ENCODE measurements at regions not wholly inside any gene's neighbourhood (a gene's known extent, or its start where the extent isn't known, plus 50 kb on each side); places are given as distances from the start of the nearest gene placed in this dataset.
"Not testable (repeated sequence)": the region's sequence is repeated elsewhere in the genome, so short reads cannot be mapped to it uniquely, and the experiment has no call there.

DNA sequence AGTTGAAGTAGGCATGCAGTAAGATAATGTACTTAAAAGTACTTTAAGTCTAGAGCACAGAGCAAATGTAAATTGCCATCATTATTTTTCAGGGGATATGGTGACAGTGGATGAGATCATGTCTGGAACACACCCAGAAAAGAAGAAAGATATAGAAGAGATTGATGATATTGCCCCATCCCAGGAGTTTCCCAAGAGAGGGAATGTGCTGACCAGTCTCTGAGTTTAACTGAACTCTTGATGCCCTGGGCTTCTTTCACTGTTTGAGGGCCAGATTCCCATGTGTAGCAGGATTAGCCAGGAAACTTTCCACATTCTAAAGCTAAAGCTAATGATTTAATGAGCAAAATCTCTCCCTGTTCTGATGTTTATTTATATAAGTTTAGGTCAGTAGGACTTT, 366.8 kb upstream of the UMPS start:
- no TSS peak for BruUV-seq (replicated peaks)
- peaks cover 4% of the 10 kb centered on the region; the same call in 1 of the 2 replicates for H3K4me1 ChIP-seq
- Mint-ChIP-seq H3K36me3 (ENCODE audit: insufficient read depth, unreplicated experiment) (no peaks in the 10 kb centered on the region), H3K27ac (ENCODE audit: unreplicated experiment) (no peak overlapping the region), H3K4me3 (ENCODE audit: unreplicated experiment) (no peak overlapping the region), H3K27me3 (ENCODE audit: insufficient read depth, unreplicated experiment) (no peaks in the 10 kb centered on the region), H3K9me3 (ENCODE audit: unreplicated experiment) (no peaks in the 10 kb centered on the region), H3K4me1 (ENCODE audit: low read depth, unreplicated experiment) (no peaks in the 10 kb centered on the region)
- TF ChIP-seq, protein P1, sequence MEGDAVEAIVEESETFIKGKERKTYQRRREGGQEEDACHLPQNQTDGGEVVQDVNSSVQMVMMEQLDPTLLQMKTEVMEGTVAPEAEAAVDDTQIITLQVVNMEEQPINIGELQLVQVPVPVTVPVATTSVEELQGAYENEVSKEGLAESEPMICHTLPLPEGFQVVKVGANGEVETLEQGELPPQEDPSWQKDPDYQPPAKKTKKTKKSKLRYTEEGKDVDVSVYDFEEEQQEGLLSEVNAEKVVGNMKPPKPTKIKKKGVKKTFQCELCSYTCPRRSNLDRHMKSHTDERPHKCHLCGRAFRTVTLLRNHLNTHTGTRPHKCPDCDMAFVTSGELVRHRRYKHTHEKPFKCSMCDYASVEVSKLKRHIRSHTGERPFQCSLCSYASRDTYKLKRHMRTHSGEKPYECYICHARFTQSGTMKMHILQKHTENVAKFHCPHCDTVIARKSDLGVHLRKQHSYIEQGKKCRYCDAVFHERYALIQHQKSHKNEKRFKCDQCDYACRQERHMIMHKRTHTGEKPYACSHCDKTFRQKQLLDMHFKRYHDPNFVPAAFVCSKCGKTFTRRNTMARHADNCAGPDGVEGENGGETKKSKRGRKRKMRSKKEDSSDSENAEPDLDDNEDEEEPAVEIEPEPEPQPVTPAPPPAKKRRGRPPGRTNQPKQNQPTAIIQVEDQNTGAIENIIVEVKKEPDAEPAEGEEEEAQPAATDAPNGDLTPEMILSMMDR (IDR thresholded peaks at IDR 0.05; ENCODE audit: insufficient read depth in 1 of 2, low read depth in 1 of 2, low read length in 1 of 2, severe bottlenecking in 1 of 2, unreplicated experiment in 1 of 2), result no peak
- intact Hi-C loops (cut with micrococcal nuclease; ENCODE audit: unreplicated experiment), result no loop called here
- H3K27me3 ChIP-seq (replicated peaks; ENCODE audit: control insufficient read depth, insufficient read depth, low read length), result no peaks in the 10 kb centered on the region
- no peaks in the 10 kb centered on the region for H3K36me3 ChIP-seq (ENCODE audit: control insufficient read depth, insufficient read depth, low read length)
- ChIA-PET CTCF (interaction anchor here (0.7 kb wide), 1 partner anchor 12 kb away, joined by 3 read pairs; no protein-coding TSS in a partner anchor), POLR2A (no interaction called here)
- no peak overlapping the region for H3K4me3 ChIP-seq (ENCODE audit: low read depth, low read length)
- no peak for DNase-seq
- H3K9me3 ChIP-seq, result no peaks in the 10 kb centered on the region

DNA sequence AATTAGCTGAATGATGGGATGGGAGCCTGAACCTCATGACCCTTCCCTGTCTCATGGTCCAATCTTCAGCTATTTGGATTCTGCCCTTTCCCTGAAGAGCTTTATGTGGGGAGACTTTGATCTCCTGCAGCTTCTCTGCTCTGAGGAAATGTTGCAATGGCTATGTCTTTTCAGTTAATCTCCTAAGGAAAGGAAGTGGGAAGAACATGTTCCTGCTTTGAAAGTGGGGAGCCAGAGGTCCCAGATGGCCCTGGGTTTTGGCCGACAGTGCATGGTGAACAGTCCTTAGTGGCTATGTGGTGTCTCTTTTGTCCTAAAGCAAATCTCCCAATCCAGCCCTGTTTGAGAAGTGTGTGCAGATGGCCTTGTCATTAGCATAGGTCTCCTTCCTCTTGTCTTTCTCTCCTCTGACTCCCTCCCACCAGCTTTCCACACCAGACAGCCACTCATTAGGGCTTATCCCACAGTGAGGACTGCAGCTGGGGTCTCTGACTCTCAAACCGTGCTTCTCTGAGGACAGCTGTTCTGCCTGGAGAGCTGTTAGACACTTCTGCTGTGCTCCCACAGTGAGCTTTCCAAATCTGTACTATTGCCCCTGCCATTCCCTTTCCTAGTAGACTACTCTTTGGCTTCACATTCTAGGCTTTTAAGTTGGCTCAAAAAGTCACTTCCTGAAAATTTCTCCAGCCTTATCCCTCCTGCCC, 365.8 kb upstream of the UMPS start:
- H3K9me3 ChIP-seq, result no peaks in the 10 kb centered on the region
- POLR2A ChIA-PET, result no interaction called here
- no peak overlapping the region for H3K4me3 ChIP-seq (ENCODE audit: low read depth, low read length)
- DNase-seq, result no peak
- H3K36me3 ChIP-seq (ENCODE audit: control insufficient read depth, insufficient read depth, low read length), result no peaks in the 10 kb centered on the region
- Mint-ChIP-seq H3K27me3 (ENCODE audit: insufficient read depth, unreplicated experiment) (no peaks in the 10 kb centered on the region), H3K4me1 (ENCODE audit: low read depth, unreplicated experiment) (no peaks in the 10 kb centered on the region), H3K4me3 (ENCODE audit: unreplicated experiment) (no peak overlapping the region), H3K9me3 (ENCODE audit: unreplicated experiment) (no peaks in the 10 kb centered on the region), H3K36me3 (ENCODE audit: insufficient read depth, unreplicated experiment) (no peaks in the 10 kb centered on the region), H3K27ac (ENCODE audit: unreplicated experiment) (no peak overlapping the region)
- CTCF ChIA-PET, result interaction anchor here (1.1 kb wide), 1 partner anchor 332 kb away, joined by 4 read pairs; the partner anchor contains the start of gene KALRN
- intact Hi-C loops (cut with micrococcal nuclease; ENCODE audit: unreplicated experiment), result no loop called here
- H3K27me3 ChIP-seq (replicated peaks; ENCODE audit: control insufficient read depth, insufficient read depth, low read length), result no peaks in the 10 kb centered on the region
- TF ChIP-seq, protein P1 (IDR thresholded peaks at IDR 0.05; ENCODE audit: insufficient read depth in 1 of 2, low read depth in 1 of 2, low read length in 1 of 2, severe bottlenecking in 1 of 2, unreplicated experiment in 1 of 2), result no peak
- H3K4me1 ChIP-seq, result peaks cover 4% of the 10 kb centered on the region; the same call in 1 of the 2 replicates
- BruUV-seq (replicated peaks), result no TSS peak

DNA sequence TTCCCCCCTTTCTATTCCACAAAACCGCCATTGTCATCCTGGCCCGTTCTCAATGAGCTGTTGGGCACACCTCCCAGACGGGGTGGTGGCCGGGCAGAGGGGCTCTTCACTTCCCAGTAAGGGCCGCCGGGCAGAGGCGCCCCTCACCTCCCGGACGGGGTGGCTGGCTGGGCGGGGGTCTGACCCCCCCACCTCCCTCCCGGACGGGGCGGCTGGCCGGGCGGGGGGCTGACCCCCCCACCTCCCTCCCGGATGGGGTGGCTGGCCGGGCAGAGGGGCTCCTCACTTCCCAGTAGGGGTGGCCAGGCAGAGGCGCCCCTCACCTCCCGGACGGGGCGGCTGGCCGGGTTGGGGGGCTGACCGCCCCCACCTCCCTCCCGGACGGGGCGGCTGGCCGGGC, 363.6 kb upstream of the UMPS start:
- H3K9me3 Mint-ChIP-seq (ENCODE audit: unreplicated experiment); BruUV-seq (replicated peaks); DNase-seq; H3K4me3 Mint-ChIP-seq (ENCODE audit: unreplicated experiment); CTCF ChIA-PET; POLR2A ChIA-PET; H3K27me3 Mint-ChIP-seq (ENCODE audit: insufficient read depth, unreplicated experiment); H3K9me3 ChIP-seq; H3K4me1 Mint-ChIP-seq (ENCODE audit: low read depth, unreplicated experiment); intact Hi-C loops (cut with micrococcal nuclease; ENCODE audit: unreplicated experiment); H3K27ac Mint-ChIP-seq (ENCODE audit: unreplicated experiment); H3K4me3 ChIP-seq (ENCODE audit: low read depth, low read length); H3K36me3 Mint-ChIP-seq (ENCODE audit: insufficient read depth, unreplicated experiment); H3K27me3 ChIP-seq (replicated peaks; ENCODE audit: control insufficient read depth, insufficient read depth, low read length); H3K4me1 ChIP-seq; H3K36me3 ChIP-seq (ENCODE audit: control insufficient read depth, insufficient read depth, low read length): not testable (repeated sequence)
